ENCODE measurements at regions not wholly inside any gene's neighbourhood (a gene's known extent, or its start where the extent isn't known, plus 50 kb on each side); places are given as distances from the start of the nearest gene placed in this dataset.

DNA sequence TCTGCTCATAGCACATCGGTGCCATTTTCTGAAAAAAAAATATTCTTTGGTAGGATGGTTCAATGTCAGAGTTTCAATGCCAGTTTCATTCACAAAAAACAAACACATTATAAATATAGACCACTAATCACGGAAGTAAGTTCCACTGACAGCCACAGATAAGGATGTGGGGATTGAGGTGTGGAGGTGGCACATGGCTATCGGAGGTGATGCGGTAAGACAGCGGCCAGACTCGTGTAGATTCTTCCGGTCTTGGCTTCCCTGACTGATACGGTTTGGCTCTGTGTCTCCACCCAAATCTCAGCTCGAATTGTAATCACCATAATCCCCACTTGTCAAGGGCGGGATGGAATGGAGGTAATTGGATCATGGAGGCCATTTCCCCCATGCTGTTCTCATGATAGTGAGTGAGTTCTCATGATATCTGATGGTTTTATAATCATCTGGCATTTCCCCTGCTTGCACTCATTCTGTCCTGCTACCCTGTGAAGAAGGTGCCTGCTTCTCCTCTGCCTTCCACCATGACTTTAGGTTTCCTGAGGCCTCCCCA, 693.4 kb downstream of the VRK1 start:
- no peak for ATAC-seq
- intact Hi-C loops (cut with micrococcal nuclease) = no loop called here

DNA sequence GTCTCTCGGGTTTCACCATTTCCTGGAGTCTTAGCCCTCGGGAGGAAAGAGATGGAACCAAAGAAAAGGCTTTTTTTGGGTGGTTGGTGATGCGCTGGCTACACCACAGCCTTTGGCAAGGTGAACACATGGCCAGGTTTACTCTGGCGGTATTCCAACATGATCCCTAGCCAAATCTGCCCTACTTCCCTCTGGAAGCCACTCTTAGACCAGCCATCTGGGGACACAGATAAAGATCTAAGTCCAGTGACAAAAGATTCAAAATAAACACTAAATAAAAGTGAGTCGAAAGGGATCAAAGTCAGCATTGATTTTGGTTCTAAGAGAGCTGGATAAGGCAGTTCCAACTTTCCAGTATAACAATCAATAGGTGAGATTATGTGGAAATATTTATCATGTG, 694.5 kb downstream of the VRK1 start:
- ATAC-seq (no peak), DNase-seq (no peak)
- intact Hi-C loops (cut with micrococcal nuclease) = no loop called here

More for the DNA sequence above, 693.4 kb downstream of the VRK1 start:
- DNase-seq = no peak

DNA sequence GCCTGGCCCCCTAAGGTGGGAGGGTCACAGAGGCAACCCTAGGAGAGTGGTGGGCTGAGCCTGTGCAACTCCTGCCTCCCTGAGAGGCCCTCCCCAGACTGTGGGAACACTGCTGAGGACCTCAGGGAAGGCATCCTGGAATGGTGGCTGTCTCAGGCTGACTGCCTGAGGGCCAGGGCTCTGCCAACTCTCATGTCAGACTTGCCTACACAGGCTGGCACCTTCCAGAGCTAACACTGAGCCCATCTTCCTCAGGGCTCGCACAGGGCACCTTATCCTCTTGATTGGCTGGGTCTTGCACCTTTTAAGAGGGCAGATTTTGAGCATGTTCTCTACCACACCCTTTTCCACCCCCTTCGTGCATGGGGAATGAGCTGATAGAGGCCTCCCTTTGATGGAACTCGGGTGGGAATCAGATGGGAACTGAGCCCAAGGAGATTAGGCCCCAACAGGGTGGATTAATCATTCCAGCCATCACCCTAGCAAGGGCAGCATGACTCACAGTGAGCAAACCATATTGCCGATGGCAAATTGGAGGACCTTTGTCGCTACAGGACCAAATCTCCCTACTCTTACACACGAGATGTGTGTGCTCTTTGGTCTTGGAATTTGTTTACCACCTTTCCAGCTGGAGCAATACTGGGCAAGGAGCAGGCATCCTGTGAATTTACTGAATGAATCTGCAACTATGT, 702.8 kb downstream of the VRK1 start:
- no peak for ATAC-seq
- intact Hi-C loops (cut with micrococcal nuclease) = no loop called here

DNA sequence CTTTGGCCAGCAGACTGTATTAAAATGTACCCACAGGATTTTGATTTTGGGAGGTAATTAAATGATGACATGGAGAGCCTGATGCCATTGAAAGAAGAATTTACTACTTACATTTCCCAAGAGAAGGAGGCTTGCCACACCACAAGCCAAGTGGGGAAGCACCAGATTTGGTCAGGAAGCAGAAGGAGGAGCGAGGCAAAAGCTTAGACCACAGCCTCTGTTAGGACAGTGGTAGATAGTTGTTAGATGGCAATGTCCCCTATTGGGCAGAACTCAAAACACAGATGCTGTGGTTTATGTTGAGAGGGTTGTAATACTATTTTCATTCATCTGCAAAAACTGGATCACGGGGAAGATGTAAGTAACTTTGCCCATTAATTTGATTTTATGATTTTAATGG, 709.4 kb downstream of the VRK1 start:
- ATAC-seq (no peak), DNase-seq (no peak)
- intact Hi-C loops (cut with micrococcal nuclease) = no loop called here

More for the DNA sequence above, 702.8 kb downstream of the VRK1 start:
- DNase-seq = no peak

DNA sequence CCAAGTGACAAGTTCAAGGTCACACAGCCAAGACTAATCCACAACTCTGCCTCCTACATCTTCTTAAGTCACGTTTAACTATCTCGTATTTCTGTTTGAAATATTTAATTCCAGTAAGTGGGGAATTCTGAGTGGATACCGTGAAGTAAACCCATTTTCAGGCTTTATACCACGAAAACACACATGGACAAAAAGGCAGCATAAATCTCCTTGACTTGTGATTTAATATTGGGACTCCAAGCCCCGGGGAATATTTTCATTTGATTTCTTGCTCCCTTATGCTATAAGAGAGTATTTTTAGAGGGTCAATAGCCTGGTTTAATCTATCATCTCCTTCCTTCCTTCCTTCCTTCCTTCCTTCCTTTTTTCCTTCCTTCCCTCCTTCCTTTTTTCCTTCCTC, 716.7 kb downstream of the VRK1 start:
- no peak for ATAC-seq
- intact Hi-C loops (cut with micrococcal nuclease) = no loop called here

DNA sequence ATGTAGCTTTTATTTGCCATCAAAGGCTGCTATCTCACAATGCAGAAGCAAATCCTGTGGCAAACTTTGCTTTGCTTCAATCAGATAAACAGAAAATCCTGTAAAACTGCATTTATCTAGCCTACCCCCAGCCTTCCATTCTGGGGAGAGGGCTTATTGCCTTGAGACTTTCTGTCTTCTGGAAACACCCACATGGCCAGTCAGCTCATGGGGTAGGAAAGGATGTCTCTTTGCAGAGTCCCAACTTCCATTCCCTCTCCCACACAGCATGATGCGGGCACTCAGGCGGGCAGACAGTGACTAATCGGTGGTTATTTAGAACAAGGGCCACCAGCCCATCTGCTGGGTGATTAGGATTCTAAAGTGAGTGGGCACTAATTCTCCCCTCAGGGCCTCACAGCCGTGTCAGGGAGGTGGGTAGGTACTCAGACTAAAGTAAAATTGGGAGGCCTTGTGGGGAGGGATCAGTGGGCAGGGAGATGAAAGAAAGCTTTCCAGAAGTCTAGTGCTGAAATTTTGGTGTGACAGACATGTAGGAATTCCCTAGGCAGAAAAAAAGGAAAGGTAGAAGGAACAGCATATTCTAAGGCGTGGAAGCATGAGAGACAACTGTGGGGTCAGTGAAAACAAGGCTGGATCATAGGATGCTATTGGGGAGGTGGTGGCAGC, 720.5 kb downstream of the VRK1 start:
- DNase-seq = no peak
- intact Hi-C loops (cut with micrococcal nuclease) = no loop called here
- no peak for ATAC-seq

More for the DNA sequence above, 716.7 kb downstream of the VRK1 start:
- no peak for DNase-seq

DNA sequence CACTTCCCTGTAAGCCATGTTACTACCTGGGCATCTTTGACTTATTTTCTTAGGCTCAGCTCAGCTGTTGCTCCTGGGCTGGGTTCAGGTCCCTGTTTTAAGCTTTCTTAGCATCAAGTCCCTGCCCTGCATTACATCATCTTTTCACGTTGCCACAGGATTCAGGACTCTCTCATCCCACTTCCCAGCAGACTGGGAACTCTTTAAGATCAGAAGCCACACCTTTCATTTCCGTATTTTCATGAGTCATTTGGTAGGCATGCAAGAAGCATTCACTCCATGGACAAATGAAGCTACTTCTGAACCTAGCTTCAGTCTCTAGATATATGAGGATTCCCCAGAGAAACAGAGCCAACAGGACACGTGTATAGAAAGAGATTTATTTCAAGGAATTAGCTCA, 726.8 kb downstream of the VRK1 start:
- ATAC-seq = no peak
- intact Hi-C loops (cut with micrococcal nuclease) = no loop called here
- DNase-seq = no peak

DNA sequence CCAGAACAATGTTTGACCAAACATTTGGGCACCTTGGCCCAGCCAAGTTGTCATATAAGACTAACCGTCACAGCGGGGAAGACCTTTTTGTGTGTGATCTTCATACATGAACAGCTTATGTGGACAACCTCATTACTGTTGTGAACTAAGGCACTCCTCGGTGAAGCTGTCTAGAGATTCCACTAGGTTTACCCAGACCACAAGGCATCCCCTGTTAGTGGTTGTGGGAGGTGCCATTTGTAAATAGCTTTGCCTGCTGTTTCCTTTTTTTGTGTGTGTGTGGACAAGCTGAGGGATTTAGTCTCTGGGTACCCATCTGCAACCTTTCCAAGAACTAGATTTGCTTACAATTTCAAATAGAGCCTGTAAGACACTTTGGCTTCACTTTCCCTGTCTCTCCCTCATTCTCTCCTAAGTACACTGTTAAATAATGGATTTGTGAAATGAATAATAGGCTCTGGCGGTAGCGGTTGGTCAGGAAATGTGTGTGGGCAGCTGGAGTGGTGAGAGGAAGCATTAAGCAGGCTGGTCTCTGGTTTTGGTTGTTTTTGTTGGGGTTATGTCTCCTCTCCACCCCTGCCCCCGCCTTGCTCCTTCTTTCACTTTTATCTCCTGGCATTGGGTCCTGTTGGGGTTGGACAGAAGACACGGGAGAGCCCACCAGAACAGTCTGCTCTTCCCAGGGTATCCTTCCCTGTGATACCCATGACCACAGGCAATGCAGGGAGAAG, 727.6 kb downstream of the VRK1 start:
- no peak for ATAC-seq
- intact Hi-C loops (cut with micrococcal nuclease) = no loop called here
- no peak for DNase-seq

DNA sequence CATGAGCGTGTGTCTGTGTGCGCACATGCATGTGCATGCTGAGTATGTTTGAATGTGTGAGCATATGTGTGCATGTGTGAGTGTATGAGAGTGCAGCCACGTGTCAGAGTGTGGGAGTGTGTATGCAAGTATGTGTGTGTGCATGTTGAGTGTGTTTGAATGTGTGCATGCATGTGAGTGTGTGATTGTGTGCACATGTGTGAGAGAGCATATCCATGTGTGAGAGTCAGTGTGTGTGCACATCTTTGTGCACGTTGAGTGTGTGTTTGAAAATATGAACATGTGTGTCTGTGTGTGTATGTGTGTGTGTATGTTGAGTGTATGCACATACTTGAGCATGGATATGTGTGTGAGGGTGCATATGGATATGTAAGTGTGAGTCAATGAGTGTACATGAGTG, 730.8 kb downstream of the VRK1 start:
- ATAC-seq = no peak
- intact Hi-C loops (cut with micrococcal nuclease) = no loop called here
- no peak for DNase-seq

DNA sequence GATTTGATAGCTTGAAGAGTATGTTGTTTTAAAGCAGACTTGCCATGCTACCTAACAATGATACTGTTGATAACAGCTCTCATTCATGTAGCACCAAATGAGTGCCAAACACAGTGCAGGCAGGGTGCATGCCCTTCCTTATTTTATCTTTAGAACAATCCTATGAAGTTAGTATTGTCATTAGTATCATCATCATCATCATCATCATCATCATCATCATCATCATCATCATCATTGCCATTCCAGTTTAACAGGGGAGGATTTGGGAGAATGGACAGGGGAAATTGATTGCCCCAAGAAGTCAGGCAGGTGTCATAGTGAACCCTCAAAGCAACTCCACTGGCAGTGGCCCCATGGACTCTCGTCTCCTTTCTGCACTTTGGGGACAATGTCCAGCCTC, 734.9 kb downstream of the VRK1 start:
- no peak for ATAC-seq
- no peak for DNase-seq
- intact Hi-C loops (cut with micrococcal nuclease) = no loop called here

DNA sequence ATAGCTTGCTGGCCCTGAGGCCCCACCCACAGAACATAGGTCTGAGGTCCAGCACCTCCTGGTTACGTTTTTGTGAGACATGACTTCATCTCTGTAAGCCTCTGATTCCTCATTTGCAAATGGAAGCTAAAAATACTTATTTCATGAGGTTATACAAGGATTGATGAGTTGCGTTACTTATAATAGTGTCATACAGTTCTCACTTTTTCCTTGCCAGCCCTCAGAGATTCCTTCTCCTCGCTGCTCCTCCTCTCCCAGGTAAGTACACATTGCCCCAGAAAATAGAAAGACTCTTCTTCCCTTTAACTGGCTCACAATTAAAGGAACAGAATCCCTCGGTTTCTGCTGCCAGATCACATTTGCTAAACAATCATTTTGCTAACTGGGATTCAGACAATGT, 739.2 kb downstream of the VRK1 start:
- ATAC-seq = no peak
- intact Hi-C loops (cut with micrococcal nuclease) = no loop called here

DNA sequence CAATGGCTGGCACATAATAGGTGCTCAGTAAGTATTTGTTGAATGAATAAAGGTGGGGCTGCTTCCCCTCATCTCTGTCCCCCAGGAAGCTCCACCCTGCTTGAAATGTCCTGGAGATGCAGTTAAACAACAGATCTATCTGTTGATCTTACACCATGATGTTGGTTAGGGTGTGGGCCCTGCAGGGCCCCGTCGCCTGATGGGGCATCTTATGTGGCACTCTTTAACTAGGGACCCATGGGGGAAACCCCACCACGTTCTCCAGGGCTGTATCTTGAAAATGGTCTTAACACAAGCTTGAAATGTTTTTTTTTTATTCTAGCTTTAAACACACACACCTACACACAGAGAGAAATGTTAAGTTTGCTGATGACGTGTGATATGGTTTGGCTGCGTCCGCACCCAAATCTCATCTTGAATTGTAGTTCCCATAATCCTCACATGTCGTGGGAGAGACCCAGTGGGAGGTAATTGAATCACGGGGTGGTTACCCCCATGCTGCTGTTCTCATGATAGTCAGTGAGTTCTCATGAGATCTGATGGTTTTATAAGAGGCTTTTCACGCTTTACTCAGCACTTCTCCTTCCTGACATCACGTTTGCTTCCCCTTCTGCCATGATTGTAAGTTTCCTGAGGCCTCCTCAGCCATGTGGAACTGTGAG, 741.7 kb downstream of the VRK1 start:
- DNase-seq (no peak), ATAC-seq (no peak)
- intact Hi-C loops (cut with micrococcal nuclease) = no loop called here

More for the DNA sequence above, 739.2 kb downstream of the VRK1 start:
- DNase-seq = no peak

DNA sequence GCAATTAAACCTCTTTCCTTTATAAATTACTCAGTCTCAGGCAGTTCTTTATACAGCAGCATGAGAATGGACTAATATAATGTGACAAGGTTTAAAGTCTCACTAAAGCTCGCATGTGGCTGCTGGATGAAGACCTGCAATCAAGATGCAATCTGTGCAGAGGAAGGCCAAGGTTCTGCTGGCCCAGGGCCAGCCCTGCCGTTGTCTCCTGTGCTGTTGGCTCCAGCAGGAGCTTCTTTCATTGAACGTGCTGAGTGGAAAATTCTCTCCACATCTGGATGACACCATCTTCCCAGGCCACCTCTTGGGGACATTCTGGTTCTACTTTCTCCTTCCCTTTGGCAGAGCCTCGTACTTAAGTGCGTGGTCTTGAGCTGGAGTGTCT, 742.2 kb downstream of the VRK1 start:
- DNase-seq (no peak), ATAC-seq (no peak)
- intact Hi-C loops (cut with micrococcal nuclease) = no loop called here

DNA sequence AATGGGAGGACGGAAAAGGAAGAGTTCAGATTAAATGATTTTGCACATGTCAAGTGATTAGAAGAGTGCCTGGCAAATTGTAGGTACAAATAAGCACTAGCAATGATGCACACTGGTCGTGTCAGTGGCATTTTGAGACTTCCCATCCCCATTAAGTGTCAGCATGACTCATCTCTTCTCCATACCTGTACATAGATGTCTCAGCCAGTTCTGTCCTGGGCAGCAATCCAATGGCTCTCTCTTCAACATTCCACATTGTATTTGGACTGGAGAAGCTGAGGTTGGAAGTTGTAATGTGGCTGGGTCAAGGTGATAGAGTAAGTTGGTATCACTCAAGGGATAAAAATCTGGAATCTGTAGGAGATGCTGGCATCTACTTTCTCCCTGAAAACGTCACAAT, 742.7 kb downstream of the VRK1 start:
- ATAC-seq = no peak
- intact Hi-C loops (cut with micrococcal nuclease) = no loop called here
- DNase-seq = no peak

DNA sequence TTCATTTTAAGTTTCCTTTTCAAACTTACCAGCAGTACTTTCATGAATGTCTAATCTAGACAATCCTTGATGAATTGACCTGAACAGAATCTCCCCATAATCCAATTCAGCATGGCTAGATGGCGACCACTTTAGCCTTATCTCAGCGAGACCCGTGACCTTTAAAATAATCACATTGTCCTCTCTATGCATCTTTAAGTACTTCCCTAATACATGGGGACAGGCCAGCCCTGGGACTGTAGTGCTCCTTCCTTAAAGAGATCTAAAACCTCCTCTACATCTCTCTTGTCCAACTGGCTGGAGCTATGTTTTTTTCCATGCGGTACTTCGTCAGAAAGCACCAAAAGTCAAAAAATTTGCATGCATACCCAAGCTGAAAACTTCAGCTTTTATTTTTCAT, 746.0 kb downstream of the VRK1 start:
- DNase-seq (no peak), ATAC-seq (no peak)
- intact Hi-C loops (cut with micrococcal nuclease) = no loop called here

DNA sequence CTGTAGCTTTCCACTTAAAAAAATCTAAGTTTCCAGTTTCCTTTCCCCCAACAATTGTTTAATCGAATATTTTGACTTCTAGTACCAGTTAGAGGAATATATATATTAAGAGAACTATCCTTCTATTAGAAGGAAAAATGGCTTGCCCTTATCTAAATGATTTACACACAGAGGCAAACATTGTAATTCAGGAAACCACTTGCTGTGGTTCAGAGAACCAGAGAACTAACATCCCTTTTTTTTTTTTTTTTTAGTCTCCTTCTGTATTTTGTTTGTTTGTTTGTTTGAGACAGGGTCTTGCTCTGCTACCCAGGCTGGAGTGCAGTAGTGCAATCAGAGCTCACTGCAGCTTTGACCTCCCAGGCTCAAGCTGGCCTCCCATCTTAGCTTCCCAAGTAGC, 746.6 kb downstream of the VRK1 start:
- DNase-seq (no peak), ATAC-seq (no peak)
- intact Hi-C loops (cut with micrococcal nuclease) = no loop called here

DNA sequence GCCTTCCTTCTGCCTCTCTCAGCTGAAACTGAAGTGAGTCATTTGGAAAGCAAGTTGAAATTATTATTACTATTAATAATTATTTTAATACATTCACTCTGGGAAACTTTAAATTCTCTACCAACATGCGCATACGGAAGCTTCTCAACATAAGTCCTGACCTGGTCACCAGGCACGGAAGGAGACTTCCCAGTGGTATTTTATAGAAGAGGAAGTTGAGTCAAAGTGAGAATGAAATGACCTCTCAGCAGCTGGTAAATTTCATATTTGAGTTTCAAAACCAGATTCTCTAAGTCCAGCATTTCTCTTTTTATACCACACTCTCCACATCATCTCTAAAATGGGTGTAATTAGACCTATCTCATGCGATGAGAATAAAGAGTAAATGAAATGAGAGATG, 747.4 kb downstream of the VRK1 start:
- intact Hi-C loops (cut with micrococcal nuclease) = no loop called here
- peak; percentile 62 for ATAC-seq
- no peak for DNase-seq

DNA sequence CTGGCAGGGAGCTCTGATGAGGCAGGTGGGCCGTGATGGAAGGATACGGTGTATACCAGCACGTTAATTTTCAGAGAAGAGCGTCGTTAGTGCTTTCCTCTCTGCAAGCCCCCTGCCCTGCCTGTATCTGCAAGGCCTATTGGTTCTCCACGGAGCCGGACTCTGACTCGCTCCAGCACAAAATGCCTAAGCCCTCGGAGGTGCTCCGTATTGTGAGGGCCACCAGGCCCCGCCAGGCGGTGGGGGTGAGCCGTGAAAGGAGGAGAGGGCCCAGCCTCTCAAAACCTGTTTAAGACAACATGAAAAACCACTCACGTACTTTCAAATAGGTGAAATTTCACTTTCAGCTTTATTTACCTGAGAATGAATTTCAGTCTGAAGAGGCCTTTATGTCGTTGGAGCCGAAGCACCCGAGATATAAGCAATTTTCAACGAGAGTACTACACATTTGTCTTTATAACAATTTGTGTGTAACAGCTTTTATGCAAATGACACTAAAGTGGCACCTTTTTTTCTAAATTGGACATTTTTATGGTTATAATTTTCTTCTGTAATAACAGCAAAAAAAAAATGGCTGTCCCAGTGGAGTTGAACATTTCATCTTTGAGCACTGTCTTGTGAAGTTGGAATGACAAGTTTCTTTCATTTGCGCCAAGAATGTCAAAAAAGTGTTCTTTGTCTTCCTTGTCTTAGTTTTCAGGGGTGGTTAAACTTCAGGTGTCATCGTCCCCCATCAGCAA, 749.5 kb downstream of the VRK1 start:
- DNase-seq (no peak), ATAC-seq (no peak)
- intact Hi-C loops (cut with micrococcal nuclease) = no loop called here

DNA sequence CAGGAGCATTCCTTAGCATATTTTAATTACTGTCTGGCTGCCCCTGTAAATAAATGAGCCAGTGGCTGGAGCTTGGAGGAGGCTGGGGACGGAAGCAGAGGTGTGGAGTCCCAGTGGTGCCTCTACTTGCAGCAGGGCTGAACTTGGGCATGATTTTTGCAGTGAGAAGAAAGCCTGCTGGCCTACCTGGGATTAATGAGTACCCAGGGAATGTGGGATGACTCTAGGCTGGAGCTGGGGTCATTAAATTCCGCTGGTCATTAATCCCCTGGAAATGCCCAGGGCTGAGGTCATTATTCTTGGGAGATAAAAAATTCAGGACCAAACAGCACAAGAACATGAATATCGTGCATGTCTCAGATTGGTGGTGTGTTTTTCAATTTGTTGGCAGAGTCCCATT, 753.3 kb downstream of the VRK1 start:
- intact Hi-C loops (cut with micrococcal nuclease) = no loop called here

More for the DNA sequence above, 753.3 kb downstream of the VRK1 start:
- DNase-seq (no peak), ATAC-seq (no peak)

Data from left ventricle myocardium superior (tissue), 1 donor.